ENCODE measurements at regions not wholly inside any gene's neighbourhood (a gene's known extent, or its start where the extent isn't known, plus 50 kb on each side); places are given as distances from the start of the nearest gene placed in this dataset.
"Not testable (repeated sequence)": the region's sequence is repeated elsewhere in the genome, so short reads cannot be mapped to it uniquely, and the experiment has no call there.

DNA sequence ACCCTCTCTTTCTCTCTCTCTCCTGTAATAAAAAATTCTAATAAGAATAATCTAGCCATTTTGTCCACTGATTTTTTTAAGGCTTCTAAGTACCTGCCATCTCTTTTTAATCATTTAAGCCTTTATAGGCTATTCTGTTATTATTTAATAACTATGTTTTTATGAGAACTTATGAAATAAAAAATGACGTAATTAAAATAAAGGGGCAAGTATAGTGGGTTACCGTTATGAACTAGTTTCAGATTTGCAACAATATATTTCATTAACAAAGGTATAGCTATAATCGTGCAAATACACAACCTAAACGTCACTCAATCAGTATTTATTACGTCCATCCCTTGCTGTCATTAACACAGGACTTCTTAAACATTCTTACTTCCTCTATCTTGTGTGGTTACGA, 1382.2 kb downstream of the KHDRBS2 start:
- H3K27ac ChIP-seq (ENCODE audit: low read depth in 2 of 2, low read length in 2 of 2); DNase-seq; H3K27me3 ChIP-seq (ENCODE audit: control insufficient read depth, insufficient read depth, low read length); FAIRE-seq; intact Hi-C loops (cut with DNase I); H3K4me3 ChIP-seq (ENCODE audit: low read length in 3 of 3); H3K9me3 ChIP-seq (ENCODE audit: control insufficient read depth in 2 of 3, insufficient read depth in 1 of 3, low read length in 3 of 3); H3K9ac ChIP-seq (ENCODE audit: low read length in 3 of 3); H3K36me3 ChIP-seq (ENCODE audit: control insufficient read depth in 2 of 3, insufficient read depth in 3 of 3, low read length in 3 of 3); H3K4me1 ChIP-seq (ENCODE audit: control insufficient read depth in 2 of 3, insufficient read depth in 2 of 3, low read depth in 1 of 3, low read length in 3 of 3): not testable (repeated sequence)

DNA sequence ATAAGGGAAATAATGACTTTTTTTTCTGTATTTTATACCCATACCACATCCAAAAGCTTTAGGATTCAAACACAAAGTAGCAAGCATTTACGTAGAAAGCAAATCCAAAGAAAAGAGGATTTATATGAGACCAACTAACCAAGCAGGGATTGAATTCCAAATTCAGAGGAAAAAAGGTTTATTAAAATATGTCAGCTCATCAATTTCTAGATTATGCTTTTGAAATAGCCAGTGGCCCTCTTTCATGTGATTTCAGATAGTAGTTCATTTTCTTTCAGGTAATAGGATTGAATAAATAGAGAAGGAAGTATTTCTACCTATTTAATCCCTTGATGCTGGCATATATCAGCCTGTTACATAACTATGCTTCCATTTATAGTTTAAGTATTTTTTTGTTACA, 1392.7 kb downstream of the KHDRBS2 start:
- not testable (repeated sequence) for FAIRE-seq; H3K27me3 ChIP-seq (ENCODE audit: control insufficient read depth, insufficient read depth, low read length)

DNA sequence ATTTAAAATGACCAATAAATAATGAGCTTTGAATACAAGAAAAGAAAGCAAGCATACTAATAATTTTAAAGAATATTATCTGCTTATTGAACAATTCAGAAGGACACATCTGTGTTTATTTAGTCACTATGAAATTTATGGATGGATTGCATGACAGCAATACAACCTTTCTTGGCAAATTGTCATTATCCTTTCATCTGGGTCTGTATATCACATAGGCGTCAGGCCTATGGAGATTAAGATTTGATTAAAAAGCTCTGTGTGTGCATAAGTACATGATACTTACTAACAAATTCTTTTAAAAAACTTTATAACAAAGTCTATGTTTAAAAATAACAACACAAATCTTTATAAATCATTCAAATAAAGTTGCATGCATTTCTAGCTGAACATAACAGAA, 1394.4 kb downstream of the KHDRBS2 start:
- Histone ChIP-seq H3K27ac (ENCODE audit: low read depth in 2 of 2, low read length in 2 of 2) (no peak overlapping the region), H3K9me3 (ENCODE audit: control insufficient read depth in 2 of 3, insufficient read depth in 1 of 3, low read length in 3 of 3) (no peaks in the 10 kb centered on the region), H3K27me3 (ENCODE audit: control insufficient read depth, insufficient read depth, low read length) (no peaks in the 10 kb centered on the region), H3K4me1 (ENCODE audit: control insufficient read depth in 2 of 3, insufficient read depth in 2 of 3, low read depth in 1 of 3, low read length in 3 of 3) (no peaks in the 10 kb centered on the region), H3K36me3 (ENCODE audit: control insufficient read depth in 2 of 3, insufficient read depth in 3 of 3, low read length in 3 of 3) (no peaks in the 10 kb centered on the region), H3K4me3 (ENCODE audit: low read length in 3 of 3) (no peak overlapping the region), H3K9ac (ENCODE audit: low read length in 3 of 3) (no peak overlapping the region)
- TF ChIP-seq, protein P1, sequence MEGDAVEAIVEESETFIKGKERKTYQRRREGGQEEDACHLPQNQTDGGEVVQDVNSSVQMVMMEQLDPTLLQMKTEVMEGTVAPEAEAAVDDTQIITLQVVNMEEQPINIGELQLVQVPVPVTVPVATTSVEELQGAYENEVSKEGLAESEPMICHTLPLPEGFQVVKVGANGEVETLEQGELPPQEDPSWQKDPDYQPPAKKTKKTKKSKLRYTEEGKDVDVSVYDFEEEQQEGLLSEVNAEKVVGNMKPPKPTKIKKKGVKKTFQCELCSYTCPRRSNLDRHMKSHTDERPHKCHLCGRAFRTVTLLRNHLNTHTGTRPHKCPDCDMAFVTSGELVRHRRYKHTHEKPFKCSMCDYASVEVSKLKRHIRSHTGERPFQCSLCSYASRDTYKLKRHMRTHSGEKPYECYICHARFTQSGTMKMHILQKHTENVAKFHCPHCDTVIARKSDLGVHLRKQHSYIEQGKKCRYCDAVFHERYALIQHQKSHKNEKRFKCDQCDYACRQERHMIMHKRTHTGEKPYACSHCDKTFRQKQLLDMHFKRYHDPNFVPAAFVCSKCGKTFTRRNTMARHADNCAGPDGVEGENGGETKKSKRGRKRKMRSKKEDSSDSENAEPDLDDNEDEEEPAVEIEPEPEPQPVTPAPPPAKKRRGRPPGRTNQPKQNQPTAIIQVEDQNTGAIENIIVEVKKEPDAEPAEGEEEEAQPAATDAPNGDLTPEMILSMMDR (IDR thresholded peaks at IDR 0.05; ENCODE audit: borderline replicate concordance, extremely low read depth, insufficient read depth), result no peak
- FAIRE-seq (no peak), DNase-seq (no peak)
- intact Hi-C loops (cut with DNase I), result no loop called here

More for the DNA sequence above, 1392.7 kb downstream of the KHDRBS2 start:
- intact Hi-C loops (cut with DNase I); H3K36me3 ChIP-seq (ENCODE audit: control insufficient read depth in 2 of 3, insufficient read depth in 3 of 3, low read length in 3 of 3); DNase-seq; H3K9me3 ChIP-seq (ENCODE audit: control insufficient read depth in 2 of 3, insufficient read depth in 1 of 3, low read length in 3 of 3); H3K9ac ChIP-seq (ENCODE audit: low read length in 3 of 3); H3K4me1 ChIP-seq (ENCODE audit: control insufficient read depth in 2 of 3, insufficient read depth in 2 of 3, low read depth in 1 of 3, low read length in 3 of 3); H3K27ac ChIP-seq (ENCODE audit: low read depth in 2 of 2, low read length in 2 of 2); H3K4me3 ChIP-seq (ENCODE audit: low read length in 3 of 3): not testable (repeated sequence)

DNA sequence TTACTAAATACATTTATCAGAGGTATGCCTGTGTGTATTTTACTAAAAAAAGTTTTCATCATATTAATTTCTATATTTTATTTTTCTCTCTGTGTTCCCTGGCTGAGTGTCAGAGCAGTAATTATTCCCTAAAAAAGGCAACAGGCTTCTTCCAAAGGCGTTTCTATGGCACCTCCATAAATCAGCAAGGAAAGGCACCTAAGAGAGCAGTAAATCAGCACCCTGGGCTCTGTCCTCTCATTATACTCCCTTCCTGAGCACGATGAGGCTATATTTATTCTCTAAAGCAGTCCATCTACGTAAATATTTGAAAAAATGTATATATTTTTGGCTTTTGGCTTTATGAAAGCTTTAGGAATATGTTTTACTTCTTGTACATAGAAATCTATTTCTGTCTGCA, 1408.6 kb downstream of the KHDRBS2 start:
- H3K4me1 ChIP-seq (ENCODE audit: control insufficient read depth in 2 of 3, insufficient read depth in 2 of 3, low read depth in 1 of 3, low read length in 3 of 3); H3K9ac ChIP-seq (ENCODE audit: low read length in 3 of 3); DNase-seq; H3K36me3 ChIP-seq (ENCODE audit: control insufficient read depth in 2 of 3, insufficient read depth in 3 of 3, low read length in 3 of 3); H3K27me3 ChIP-seq (ENCODE audit: control insufficient read depth, insufficient read depth, low read length); intact Hi-C loops (cut with DNase I); H3K4me3 ChIP-seq (ENCODE audit: low read length in 3 of 3); FAIRE-seq; H3K9me3 ChIP-seq (ENCODE audit: control insufficient read depth in 2 of 3, insufficient read depth in 1 of 3, low read length in 3 of 3); H3K27ac ChIP-seq (ENCODE audit: low read depth in 2 of 2, low read length in 2 of 2): not testable (repeated sequence)

DNA sequence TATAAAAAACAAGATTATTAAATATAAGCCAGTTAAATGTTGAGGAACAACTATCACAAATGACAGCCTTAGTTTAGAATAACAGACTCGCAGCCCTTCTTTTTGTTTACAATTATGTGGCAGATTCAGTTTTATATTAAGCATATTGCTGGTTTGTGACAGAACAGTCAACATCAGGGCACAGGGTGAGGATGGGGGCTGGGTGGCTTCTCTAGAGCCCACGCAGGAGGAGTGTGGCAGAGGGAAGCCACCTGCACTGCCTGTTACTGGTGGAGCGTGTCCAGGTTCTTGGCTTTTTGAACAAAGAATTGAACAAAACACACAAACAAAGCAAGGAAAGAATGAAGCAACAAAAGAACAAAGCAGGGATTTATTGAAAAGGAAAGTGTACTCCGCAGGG, 1415.2 kb downstream of the KHDRBS2 start:
- H3K4me3 ChIP-seq (ENCODE audit: low read length in 3 of 3); H3K9me3 ChIP-seq (ENCODE audit: control insufficient read depth in 2 of 3, insufficient read depth in 1 of 3, low read length in 3 of 3); intact Hi-C loops (cut with DNase I); H3K4me1 ChIP-seq (ENCODE audit: control insufficient read depth in 2 of 3, insufficient read depth in 2 of 3, low read depth in 1 of 3, low read length in 3 of 3); H3K27me3 ChIP-seq (ENCODE audit: control insufficient read depth, insufficient read depth, low read length); FAIRE-seq; H3K9ac ChIP-seq (ENCODE audit: low read length in 3 of 3); H3K27ac ChIP-seq (ENCODE audit: low read depth in 2 of 2, low read length in 2 of 2); H3K36me3 ChIP-seq (ENCODE audit: control insufficient read depth in 2 of 3, insufficient read depth in 3 of 3, low read length in 3 of 3): not testable (repeated sequence)
- peak in 1 of 5 donors; percentile 0 for DNase-seq

Measured in kidney (tissue), 13 donors.